Mucosa of rectum (tissue), 2 donors: ENCODE measurements at regions not wholly inside any gene's neighbourhood (a gene's known extent, or its start where the extent isn't known, plus 50 kb on each side); places are given as distances from the start of the nearest gene placed in this dataset.

Experiments used
- H3K27ac ChIP-seq, 2 donors: one replicate each; pipeline ENCODE4 v1.7.0; 2013; ENCODE audit warnings: inconsistent platforms in 2 of 2, low read depth in 2 of 2, low read length in 2 of 2
- H3K27me3 ChIP-seq, 2 donors: one replicate each; pipeline ENCODE4 v1.7.0; 2013; ENCODE audit warnings: low read length in 2 of 2; ENCODE audit not compliant: control insufficient read depth in 2 of 2, insufficient read depth in 2 of 2
- H3K36me3 ChIP-seq, 2 donors: one replicate each; pipeline ENCODE4 v1.7.0; 2013; ENCODE audit warnings: low read length in 2 of 2; ENCODE audit not compliant: control insufficient read depth in 2 of 2, insufficient read depth in 2 of 2
- H3K4me1 ChIP-seq, 2 donors: one replicate each; pipeline ENCODE4 v1.7.0; 2013; ENCODE audit warnings: low read length in 2 of 2, mild to moderate bottlenecking in 1 of 2; ENCODE audit not compliant: control insufficient read depth in 2 of 2, insufficient read depth in 2 of 2
- H3K4me3 ChIP-seq, 2 donors: one replicate each; pipeline ENCODE4 v1.7.0; 2013; ENCODE audit warnings: low read length in 2 of 2
- H3K9ac ChIP-seq, 2 donors: one replicate each; pipeline ENCODE4 v1.7.0; 2013; ENCODE audit warnings: low read length in 2 of 2, low read depth in 1 of 2, mild to moderate bottlenecking in 1 of 2
- H3K9me3 ChIP-seq, 2 donors: one replicate each; pipeline ENCODE4 v1.7.0; 2013; ENCODE audit warnings: low read length in 2 of 2; ENCODE audit not compliant: control insufficient read depth in 2 of 2
- donor health status: healthy.
- donor health status: Normal muscosa, but diverticular disease.

DNA sequence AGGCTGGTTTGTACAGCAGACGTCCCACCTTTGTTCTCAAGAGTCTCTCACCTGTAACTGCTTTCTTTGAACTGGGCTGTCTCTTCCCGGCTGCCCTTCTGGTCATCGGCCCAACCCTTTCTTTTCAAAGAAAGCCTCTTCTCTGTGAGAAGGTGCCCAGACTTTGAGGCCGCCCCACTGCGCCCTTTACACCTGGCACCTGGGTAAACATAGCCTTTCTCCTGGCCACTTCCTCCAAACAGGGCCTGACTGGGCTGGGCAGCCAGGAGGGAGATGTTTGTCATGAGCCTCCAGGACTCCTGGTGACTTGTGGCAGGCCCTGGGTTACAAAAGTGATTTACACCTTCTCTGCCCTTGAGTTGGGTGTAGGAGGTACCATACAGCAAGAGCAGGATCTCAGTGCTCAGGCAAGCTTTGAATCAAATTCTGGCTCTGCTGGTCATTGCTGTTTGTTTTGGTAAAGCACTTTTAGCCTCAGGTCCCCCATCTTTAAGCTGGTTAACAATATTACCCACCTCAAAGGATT, 127.2 kb upstream of the CXCL14 start:
- H3K27me3 ChIP-seq = peaks cover 0 to 2% of the 10 kb centered on the region in 2 donors
- no peak overlapping the region for H3K4me3 ChIP-seq
- no peaks in the 10 kb centered on the region for H3K4me1 ChIP-seq
- H3K9me3 ChIP-seq = no peaks in the 10 kb centered on the region
- no peak overlapping the region for H3K9ac ChIP-seq
- H3K27ac ChIP-seq = peak overlapping the region in 1 of 2 donors; percentile 2
- H3K36me3 ChIP-seq = no peaks in the 10 kb centered on the region

GRCh38 chr5:135705141-135705631, 126.4 kb upstream of the CXCL14 start:
- Histone ChIP-seq H3K4me3 (no peak overlapping the region), H3K9ac (no peak overlapping the region), H3K27me3 (no peaks in the 10 kb centered on the region), H3K4me1 (no peaks in the 10 kb centered on the region), H3K9me3 (no peaks in the 10 kb centered on the region), H3K27ac (no peak overlapping the region), H3K36me3 (no peaks in the 10 kb centered on the region)

DNA sequence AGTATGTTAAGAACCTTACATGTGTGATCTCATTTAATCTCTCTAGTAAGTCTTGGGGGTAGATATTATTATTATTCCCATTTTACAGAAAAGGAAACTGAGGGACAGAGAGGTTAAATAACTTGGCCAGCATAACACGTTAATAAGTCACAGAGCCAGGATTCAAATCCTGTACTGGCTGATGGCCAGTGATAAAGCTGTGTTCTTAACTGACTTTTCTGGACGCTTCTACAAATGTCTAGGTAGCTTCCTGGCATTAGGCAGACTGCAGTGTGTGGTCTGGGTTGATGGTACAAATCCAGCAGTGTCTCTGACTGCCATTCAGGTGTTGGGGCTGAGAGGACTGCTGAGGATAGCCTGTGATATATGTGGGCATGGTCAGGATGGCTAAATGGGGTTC, 125.8 kb upstream of the CXCL14 start:
- Histone ChIP-seq H3K27ac (no peak overlapping the region), H3K4me3 (no peak overlapping the region), H3K36me3 (no peaks in the 10 kb centered on the region), H3K27me3 (no peaks in the 10 kb centered on the region), H3K9me3 (no peaks in the 10 kb centered on the region), H3K9ac (no peak overlapping the region), H3K4me1 (no peaks in the 10 kb centered on the region)

- no peaks in the 10 kb centered on the region for H3K4me1 ChIP-seq
- H3K27ac ChIP-seq = no peak overlapping the region
- no peaks in the 10 kb centered on the region for H3K27me3 ChIP-seq
- H3K4me3 ChIP-seq = no peak overlapping the region
- H3K36me3 ChIP-seq = no peaks in the 10 kb centered on the region
- H3K9ac ChIP-seq = no peak overlapping the region
- no peaks in the 10 kb centered on the region for H3K9me3 ChIP-seq
Measured at GRCh38 chr5:135703016-135703550, 124.3 kb upstream of the CXCL14 start.

DNA sequence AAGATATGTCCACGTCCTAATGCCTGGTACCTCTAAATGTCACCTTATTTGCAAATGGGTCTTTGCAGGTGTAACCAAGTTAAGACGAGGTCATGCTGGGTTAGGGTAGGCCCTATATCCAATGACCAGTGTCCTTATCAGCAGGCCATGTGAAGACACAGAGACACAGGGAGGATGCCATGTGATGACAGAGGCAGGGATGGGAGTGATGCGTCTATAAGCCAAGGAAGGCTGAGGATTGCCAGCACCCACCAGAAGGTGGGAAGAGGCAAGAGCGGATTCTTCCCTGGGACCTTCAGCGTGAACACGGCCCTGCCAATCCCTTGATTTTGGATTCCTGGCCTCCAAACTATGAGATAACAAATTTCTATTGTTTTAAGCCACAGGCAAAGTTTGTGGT, 123.4 kb upstream of the CXCL14 start:
- no peak overlapping the region for H3K27ac ChIP-seq
- H3K9me3 ChIP-seq = no peaks in the 10 kb centered on the region
- no peaks in the 10 kb centered on the region for H3K36me3 ChIP-seq
- no peaks in the 10 kb centered on the region for H3K27me3 ChIP-seq
- no peak overlapping the region for H3K9ac ChIP-seq
- no peaks in the 10 kb centered on the region for H3K4me1 ChIP-seq
- no peak overlapping the region for H3K4me3 ChIP-seq

- Histone ChIP-seq H3K4me3 (no peak overlapping the region), H3K9ac (no peak overlapping the region), H3K9me3 (no peaks in the 10 kb centered on the region), H3K36me3 (no peaks in the 10 kb centered on the region), H3K4me1 (no peaks in the 10 kb centered on the region), H3K27ac (no peak overlapping the region), H3K27me3 (no peaks in the 10 kb centered on the region)
Measured at GRCh38 chr5:135700731-135701130, 121.9 kb upstream of the CXCL14 start.

DNA sequence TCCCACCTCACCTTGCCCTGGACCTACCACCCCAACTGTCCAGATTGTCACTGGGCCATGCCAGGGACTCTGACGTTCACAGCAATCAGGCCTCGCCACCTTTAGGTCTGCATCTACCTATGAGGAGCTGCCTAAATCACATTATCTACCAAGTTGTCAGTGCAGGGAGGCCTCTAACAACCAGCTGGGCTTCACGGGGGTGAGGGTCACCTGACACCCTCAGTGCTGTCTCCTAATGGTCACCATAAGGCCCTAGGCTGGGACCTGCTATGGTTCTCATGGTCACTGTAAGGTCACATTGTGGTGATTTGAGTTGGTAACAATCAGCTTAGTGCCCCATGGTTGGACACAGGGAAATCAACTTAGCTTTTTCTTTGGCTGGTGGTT, 119.2 kb upstream of the CXCL14 start:
- H3K27ac ChIP-seq = no peak overlapping the region
- no peaks in the 10 kb centered on the region for H3K4me1 ChIP-seq
- no peaks in the 10 kb centered on the region for H3K27me3 ChIP-seq
- no peaks in the 10 kb centered on the region for H3K36me3 ChIP-seq
- H3K9ac ChIP-seq = no peak overlapping the region
- no peaks in the 10 kb centered on the region for H3K9me3 ChIP-seq
- no peak overlapping the region for H3K4me3 ChIP-seq

GRCh38 chr5:135697251-135697958, 118.6 kb upstream of the CXCL14 start:
- H3K27me3 ChIP-seq = no peaks in the 10 kb centered on the region
- no peak overlapping the region for H3K9ac ChIP-seq
- no peaks in the 10 kb centered on the region for H3K4me1 ChIP-seq
- H3K27ac ChIP-seq = no peak overlapping the region
- H3K9me3 ChIP-seq = no peaks in the 10 kb centered on the region
- H3K36me3 ChIP-seq = no peaks in the 10 kb centered on the region
- H3K4me3 ChIP-seq = no peak overlapping the region

GRCh38 chr5:135696317-135696716, 117.5 kb upstream of the CXCL14 start:
- Histone ChIP-seq H3K9ac (no peak overlapping the region), H3K36me3 (no peaks in the 10 kb centered on the region)

DNA sequence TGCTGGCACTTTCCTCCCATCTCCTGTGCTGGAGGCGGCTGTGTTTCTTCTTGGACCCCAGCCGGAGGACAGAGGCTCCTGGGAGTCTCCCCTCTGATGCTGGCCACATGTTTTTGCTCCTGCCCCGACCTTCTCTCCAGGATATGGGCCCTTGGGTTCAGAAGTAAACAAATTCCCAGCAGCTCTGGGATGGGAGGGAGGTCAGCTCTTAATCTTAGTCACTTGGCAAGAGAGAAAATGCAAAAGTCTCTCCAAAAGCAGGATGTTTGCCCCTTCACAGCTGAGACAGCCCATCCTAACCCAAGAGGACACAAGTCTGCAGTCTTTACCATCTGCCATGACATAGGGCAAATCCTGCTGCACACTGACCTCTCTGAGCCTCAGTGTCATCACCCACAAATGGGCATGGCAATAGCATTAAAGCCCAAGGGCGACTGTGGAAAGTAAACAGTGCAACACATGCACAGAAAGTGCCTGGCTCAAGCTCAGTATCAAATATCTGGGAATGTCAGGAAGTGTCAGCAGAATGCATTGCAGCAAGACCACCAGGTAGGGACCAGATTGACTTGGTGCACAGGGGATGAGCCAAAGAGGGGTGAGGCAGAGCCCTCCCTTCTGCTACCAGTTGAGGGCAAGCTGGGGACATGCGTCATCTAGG, 117.0 kb upstream of the CXCL14 start:
- Histone ChIP-seq H3K27me3 (no peaks in the 10 kb centered on the region), H3K4me3 (no peak overlapping the region), H3K9me3 (no peaks in the 10 kb centered on the region), H3K9ac (no peak overlapping the region), H3K36me3 (no peaks in the 10 kb centered on the region), H3K4me1 (no peaks in the 10 kb centered on the region), H3K27ac (no peak overlapping the region)

More at GRCh38 chr5:135696317-135696716, 117.5 kb upstream of the CXCL14 start:
- no peak overlapping the region for H3K4me3 ChIP-seq
- no peak overlapping the region for H3K27ac ChIP-seq
- no peaks in the 10 kb centered on the region for H3K9me3 ChIP-seq
- no peaks in the 10 kb centered on the region for H3K4me1 ChIP-seq
- H3K27me3 ChIP-seq = no peaks in the 10 kb centered on the region
